ENCODE measurements at regions not wholly inside any gene's neighbourhood (a gene's known extent, or its start where the extent isn't known, plus 50 kb on each side); places are given as distances from the start of the nearest gene placed in this dataset.

DNA sequence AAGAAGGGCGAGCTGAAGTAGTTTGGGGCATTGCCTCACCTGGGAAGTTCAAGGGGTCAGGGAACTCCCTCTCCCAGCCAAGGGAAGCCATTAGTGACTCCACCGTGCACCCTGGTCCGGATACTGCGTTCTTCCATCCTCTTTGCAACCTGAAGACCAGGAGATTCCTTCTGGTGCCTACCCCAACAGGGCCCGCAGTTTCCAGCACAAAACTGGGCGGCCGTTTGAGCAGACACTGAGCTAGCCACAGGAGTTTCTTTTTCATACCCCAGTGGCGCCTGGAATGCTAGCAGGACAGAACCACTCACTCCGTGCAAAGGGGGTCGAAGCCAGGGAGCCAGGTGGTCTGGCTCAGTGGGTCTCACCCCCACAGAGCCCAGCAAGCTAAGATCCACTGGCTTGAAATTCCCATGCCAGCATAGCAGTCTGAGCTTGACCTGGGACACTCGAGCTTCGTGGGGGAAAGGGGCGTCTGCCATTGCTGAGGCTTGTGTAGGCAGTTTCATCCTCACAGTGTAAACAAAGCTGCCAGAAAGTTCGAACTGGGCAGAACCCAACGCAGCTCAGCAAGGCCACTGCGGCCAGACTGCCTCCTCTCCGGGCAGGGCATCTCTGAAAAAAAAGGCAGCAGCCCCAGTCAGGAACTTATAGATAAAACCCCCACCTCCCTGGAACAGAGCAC lies 1039.4 kb upstream of the IGFBP7 start:
- Histone ChIP-seq H3K4me3 (ENCODE audit: low read depth in 2 of 2, low read length in 2 of 2) (no peak overlapping the region), H3K27ac (ENCODE audit: low read length) (no peak overlapping the region), H3K4me1 (ENCODE audit: control insufficient read depth, insufficient read depth, low read length) (no peaks in the 10 kb centered on the region), H3K36me3 (ENCODE audit: control insufficient read depth, insufficient read depth, low read length) (no peaks in the 10 kb centered on the region), H3K9me3 (ENCODE audit: control insufficient read depth, insufficient read depth, low read depth, low read length) (no peaks in the 10 kb centered on the region), H3K27me3 (ENCODE audit: control insufficient read depth, insufficient read depth, low read length) (no peaks in the 10 kb centered on the region)
- DNase-seq (ENCODE audit: low read depth, low spot score) (no peak), ATAC-seq (no peak)
- TF ChIP-seq REST (IDR thresholded peaks at IDR 0.05; ENCODE audit: insufficient read depth in 1 of 2, low read depth in 2 of 2, low read length in 1 of 2): no peak
- no peak for TF ChIP-seq POLR2AphosphoS5 (IDR thresholded peaks at IDR 0.05; ENCODE audit: low read depth, low read length)
- TF ChIP-seq CTCF (IDR thresholded peaks at IDR 0.05): no peak
- no peak for TF ChIP-seq SIN3A (IDR thresholded peaks at IDR 0.05; ENCODE audit: borderline replicate concordance, insufficient read depth, low read depth, low read length)
- TF ChIP-seq TCF7L2 (IDR thresholded peaks at IDR 0.05; ENCODE audit: low read depth, low read length): no peak
- no TSS peak for BruUV-seq (replicated peaks)
- intact Hi-C loops (cut with micrococcal nuclease; ENCODE audit: unreplicated experiment): no loop called here
- ChIA-PET POLR2A (no interaction called here), CTCF (no interaction called here)
- in situ Hi-C loops (cut with HindIII; ENCODE audit: low pct_unique_long_range_greater_than_20kb, low sequenced_read_pairs): no loop called here

- in situ Hi-C loops (cut with HindIII; ENCODE audit: low pct_unique_long_range_greater_than_20kb, low sequenced_read_pairs): no loop called here
- Histone ChIP-seq H3K27me3 (ENCODE audit: control insufficient read depth, insufficient read depth, low read length) (no peaks in the 10 kb centered on the region), H3K4me3 (ENCODE audit: low read depth in 2 of 2, low read length in 2 of 2) (no peak overlapping the region), H3K4me1 (ENCODE audit: control insufficient read depth, insufficient read depth, low read length) (no peaks in the 10 kb centered on the region), H3K9me3 (ENCODE audit: control insufficient read depth, insufficient read depth, low read depth, low read length) (no peaks in the 10 kb centered on the region), H3K27ac (ENCODE audit: low read length) (no peak overlapping the region), H3K36me3 (ENCODE audit: control insufficient read depth, insufficient read depth, low read length) (no peaks in the 10 kb centered on the region)
- intact Hi-C loops (cut with micrococcal nuclease; ENCODE audit: unreplicated experiment): no loop called here
- DNase-seq (ENCODE audit: low read depth, low spot score) (no peak), ATAC-seq (no peak)
- no TSS peak for BruUV-seq (replicated peaks)
- CTCF ChIA-PET: no interaction called here
- TF ChIP-seq POLR2AphosphoS5 (IDR thresholded peaks at IDR 0.05; ENCODE audit: low read depth, low read length): no peak
- POLR2A ChIA-PET: no interaction called here
Measured at GRCh38 chr4:58144721-58145120, 1034.5 kb upstream of the IGFBP7 start.

DNA sequence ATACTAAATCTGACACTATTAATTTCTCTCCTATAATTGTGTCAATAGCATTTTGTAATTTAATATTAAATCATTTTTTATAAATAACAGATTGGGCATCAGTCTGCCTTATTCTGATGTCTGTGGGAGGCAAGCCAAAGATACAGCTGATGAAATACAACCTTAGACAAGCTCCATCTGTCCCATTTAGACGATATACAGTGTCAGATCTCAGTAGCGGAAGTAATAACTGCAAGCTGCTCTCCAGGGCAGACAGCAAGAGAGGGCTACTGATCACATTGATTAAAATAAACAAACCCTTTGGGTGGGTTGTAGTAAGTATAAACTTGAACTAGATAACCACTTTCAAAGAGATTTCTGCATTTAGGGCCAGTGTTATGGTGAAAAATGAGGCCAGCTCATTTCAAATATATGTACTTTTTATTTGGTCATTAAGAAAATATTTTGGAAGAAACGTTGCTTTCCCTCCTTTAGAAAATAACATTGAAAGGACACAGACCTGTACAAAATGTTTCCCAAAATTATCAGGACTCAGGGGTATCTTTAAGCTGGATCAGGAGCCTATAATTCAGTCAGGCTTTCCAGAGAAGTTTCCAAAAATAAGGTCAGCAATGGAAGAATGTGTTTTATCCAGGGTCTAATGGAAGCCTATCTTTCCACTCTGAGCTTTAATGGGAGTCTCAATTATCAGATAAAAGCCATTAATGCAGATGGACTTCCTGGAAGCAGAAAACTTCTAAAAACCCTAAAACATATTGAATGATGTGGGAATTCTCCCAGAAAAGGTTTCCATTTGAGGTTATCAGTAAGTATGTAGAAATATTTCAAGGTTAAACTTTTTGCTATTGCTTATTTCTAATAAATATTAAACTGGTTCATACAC lies 1028.8 kb upstream of the IGFBP7 start:
- TF ChIP-seq REST (IDR thresholded peaks at IDR 0.05; ENCODE audit: insufficient read depth in 1 of 2, low read depth in 2 of 2, low read length in 1 of 2) (no peak), SIN3A (IDR thresholded peaks at IDR 0.05; ENCODE audit: borderline replicate concordance, insufficient read depth, low read depth, low read length) (no peak), POLR2AphosphoS5 (IDR thresholded peaks at IDR 0.05; ENCODE audit: low read depth, low read length) (no peak), CTCF (IDR thresholded peaks at IDR 0.05) (no peak), TCF7L2 (IDR thresholded peaks at IDR 0.05; ENCODE audit: low read depth, low read length) (no peak)
- Histone ChIP-seq H3K27me3 (ENCODE audit: control insufficient read depth, insufficient read depth, low read length) (no peaks in the 10 kb centered on the region), H3K4me3 (ENCODE audit: low read depth in 2 of 2, low read length in 2 of 2) (no peak overlapping the region), H3K36me3 (ENCODE audit: control insufficient read depth, insufficient read depth, low read length) (no peaks in the 10 kb centered on the region), H3K27ac (ENCODE audit: low read length) (no peak overlapping the region), H3K4me1 (ENCODE audit: control insufficient read depth, insufficient read depth, low read length) (no peaks in the 10 kb centered on the region), H3K9me3 (ENCODE audit: control insufficient read depth, insufficient read depth, low read depth, low read length) (no peaks in the 10 kb centered on the region)
- DNase-seq (ENCODE audit: low read depth, low spot score): no peak
- intact Hi-C loops (cut with micrococcal nuclease; ENCODE audit: unreplicated experiment): no loop called here
- POLR2A ChIA-PET: no interaction called here
- ATAC-seq: no peak
- in situ Hi-C loops (cut with HindIII; ENCODE audit: low pct_unique_long_range_greater_than_20kb, low sequenced_read_pairs): no loop called here
- BruUV-seq (replicated peaks): no TSS peak
- CTCF ChIA-PET: no interaction called here
